HUES48 (cell line): ENCODE measurements at regions not wholly inside any gene's neighbourhood (a gene's known extent, or its start where the extent isn't known, plus 50 kb on each side); places are given as distances from the start of the nearest gene placed in this dataset.
"Not testable (repeated sequence)": the region's sequence is repeated elsewhere in the genome, so short reads cannot be mapped to it uniquely, and the experiment has no call there.

Experiments
- H3K27ac ChIP-seq: one replicate; pipeline ENCODE4 v1.7.0; 2013; ENCODE audit warnings: low read depth, low read length, inconsistent platforms
- H3K27me3 ChIP-seq: 2 replicates; pipeline ENCODE4 v1.6.1; 2013; ENCODE audit warnings: mild to moderate bottlenecking, low read length; ENCODE audit not compliant: control insufficient read depth, insufficient read depth
- H3K36me3 ChIP-seq: 2 replicates; pipeline ENCODE4 v1.6.1; 2013; ENCODE audit warnings: low read length; ENCODE audit not compliant: control insufficient read depth, insufficient read depth
- H3K4me1 ChIP-seq: 2 replicates; pipeline ENCODE4 v1.6.1; 2013; ENCODE audit warnings: mild to moderate bottlenecking, low read length; ENCODE audit not compliant: control insufficient read depth, insufficient read depth
- H3K4me3 ChIP-seq: 2 replicates; pipeline ENCODE4 v1.5.1; 2013; ENCODE audit warnings: mild to moderate bottlenecking, low read depth, low read length
- H3K9ac ChIP-seq: 2 replicates; pipeline ENCODE4 v1.6.1; 2013; ENCODE audit warnings: mild to moderate bottlenecking, low read depth, low read length, moderate library complexity
- H3K9me3 ChIP-seq: 2 replicates; pipeline ENCODE4 v1.6.1; 2013; ENCODE audit warnings: low read length; ENCODE audit not compliant: control insufficient read depth, insufficient read depth

- H3K9ac ChIP-seq, H3K9me3 ChIP-seq, H3K36me3 ChIP-seq, H3K27ac ChIP-seq, H3K27me3 ChIP-seq: not testable (repeated sequence)
- Histone ChIP-seq H3K4me1 (peaks cover 41% of the 10 kb centered on the region), H3K4me3 (peak overlapping the region; percentile 21; the same call in 1 of the 2 replicates)
These were observed 264.0 kb downstream of the SMARCA2 start for GRCh38 chr9:2279138-2279537.

- Histone ChIP-seq H3K27ac (peak overlapping the region; percentile 89), H3K4me1 (peaks cover 43% of the 10 kb centered on the region), H3K4me3 (no peak overlapping the region), H3K27me3 (no peaks in the 10 kb centered on the region), H3K9ac (peak overlapping the region; percentile 49), H3K36me3 (peaks cover 13% of the 10 kb centered on the region; the same call in 1 of the 2 replicates), H3K9me3 (no peaks in the 10 kb centered on the region)
These were observed 266.1 kb downstream of the SMARCA2 start for GRCh38 chr9:2281031-2281802.

DNA sequence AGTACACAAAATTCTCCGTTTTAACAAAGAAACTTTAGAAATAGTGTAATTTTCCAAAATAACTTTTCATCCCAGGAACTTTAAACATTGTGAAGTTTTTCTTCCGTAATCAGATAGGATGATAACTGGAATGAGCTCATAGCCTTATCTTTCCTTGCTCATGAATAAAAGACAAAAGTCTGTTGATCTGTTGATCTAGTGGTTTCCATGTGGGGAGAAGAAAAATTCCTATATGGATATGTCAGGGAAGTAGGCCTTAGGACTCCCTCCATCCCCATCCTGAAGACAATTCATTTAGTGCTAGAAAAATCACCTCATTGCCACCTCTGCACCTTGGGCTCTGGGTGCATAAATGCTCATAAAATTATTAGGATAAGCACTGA, 266.6 kb downstream of the SMARCA2 start:
- Histone ChIP-seq H3K9me3 (no peaks in the 10 kb centered on the region), H3K36me3 (peaks cover 13% of the 10 kb centered on the region; the same call in 1 of the 2 replicates), H3K27me3 (no peaks in the 10 kb centered on the region), H3K9ac (peak overlapping the region; percentile 49), H3K4me1 (peaks cover 46% of the 10 kb centered on the region), H3K27ac (peak overlapping the region; percentile 89), H3K4me3 (no peak overlapping the region)

- Histone ChIP-seq H3K27me3 (no peaks in the 10 kb centered on the region), H3K36me3 (peaks cover 33% of the 10 kb centered on the region; the same call in 1 of the 2 replicates), H3K9ac (no peak overlapping the region), H3K4me1 (peaks cover 46% of the 10 kb centered on the region), H3K4me3 (no peak overlapping the region), H3K27ac (peak overlapping the region; percentile 89), H3K9me3 (no peaks in the 10 kb centered on the region)
These were observed 269.6 kb downstream of the SMARCA2 start for GRCh38 chr9:2284770-2285169.

- Histone ChIP-seq H3K9ac (no peak overlapping the region), H3K27ac (peak overlapping the region; percentile 3), H3K4me3 (no peak overlapping the region), H3K27me3 (no peaks in the 10 kb centered on the region), H3K4me1 (peaks cover 42% of the 10 kb centered on the region), H3K36me3 (peaks cover 33% of the 10 kb centered on the region; the same call in 1 of the 2 replicates), H3K9me3 (no peaks in the 10 kb centered on the region)
These were observed 270.5 kb downstream of the SMARCA2 start for GRCh38 chr9:2285416-2286332.

- Histone ChIP-seq H3K27me3 (no peaks in the 10 kb centered on the region), H3K4me1 (peaks cover 42% of the 10 kb centered on the region), H3K9ac (no peak overlapping the region), H3K27ac (no peak overlapping the region), H3K4me3 (no peak overlapping the region), H3K9me3 (no peaks in the 10 kb centered on the region), H3K36me3 (peaks cover 33% of the 10 kb centered on the region; the same call in 1 of the 2 replicates)
These were observed 271.2 kb downstream of the SMARCA2 start for GRCh38 chr9:2286333-2286705.

- Histone ChIP-seq H3K9me3 (no peaks in the 10 kb centered on the region), H3K9ac (no peak overlapping the region), H3K27me3 (no peaks in the 10 kb centered on the region), H3K4me1 (peaks cover 37% of the 10 kb centered on the region), H3K36me3 (peaks cover 29% of the 10 kb centered on the region; the same call in 1 of the 2 replicates), H3K27ac (no peak overlapping the region), H3K4me3 (no peak overlapping the region)
These were observed 271.8 kb downstream of the SMARCA2 start for GRCh38 chr9:2286825-2287455.

- peaks cover 24% of the 10 kb centered on the region for H3K4me1 ChIP-seq
- H3K4me3 ChIP-seq = no peak overlapping the region
- H3K9ac ChIP-seq = no peak overlapping the region
- H3K27me3 ChIP-seq = no peaks in the 10 kb centered on the region
- peaks cover 24% of the 10 kb centered on the region; the same call in 1 of the 2 replicates for H3K36me3 ChIP-seq
- H3K27ac ChIP-seq = no peak overlapping the region
- no peaks in the 10 kb centered on the region for H3K9me3 ChIP-seq
These were observed 273.2 kb downstream of the SMARCA2 start for GRCh38 chr9:2288309-2288708.

GRCh38 chr9:2289263-2289662, 274.1 kb downstream of the SMARCA2 start:
- H3K27ac ChIP-seq = no peak overlapping the region
- peaks cover 25% of the 10 kb centered on the region for H3K4me1 ChIP-seq
- H3K4me3 ChIP-seq = no peak overlapping the region

DNA sequence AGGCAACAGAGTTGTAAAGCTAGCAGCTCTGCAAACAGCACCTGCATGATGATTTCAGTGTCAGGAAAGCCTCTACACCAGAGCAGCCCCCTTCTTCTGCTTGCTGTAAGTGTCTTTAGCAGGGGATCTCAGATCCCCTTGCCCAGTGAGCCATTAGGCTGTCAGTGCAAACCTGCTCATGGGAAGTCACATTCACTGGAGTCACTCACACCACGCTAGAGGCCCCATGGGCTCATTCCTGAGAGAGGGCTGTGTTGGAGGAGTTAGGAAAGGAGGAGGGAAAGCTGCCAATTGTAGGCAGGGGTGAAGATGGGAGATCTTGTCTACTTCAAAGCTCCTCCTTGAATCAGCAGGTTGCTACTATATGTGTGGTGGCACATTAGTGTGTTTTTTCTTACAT, 275.2 kb downstream of the SMARCA2 start:
- peaks cover 21% of the 10 kb centered on the region for H3K4me1 ChIP-seq
- H3K27me3 ChIP-seq = no peaks in the 10 kb centered on the region
- H3K27ac ChIP-seq = no peak overlapping the region
- no peaks in the 10 kb centered on the region for H3K9me3 ChIP-seq
- H3K4me3 ChIP-seq = no peak overlapping the region
- peaks cover 20% of the 10 kb centered on the region; the same call in 1 of the 2 replicates for H3K36me3 ChIP-seq
- no peak overlapping the region for H3K9ac ChIP-seq

More at GRCh38 chr9:2289263-2289662, 274.1 kb downstream of the SMARCA2 start:
- Histone ChIP-seq H3K36me3 (peaks cover 24% of the 10 kb centered on the region; the same call in 1 of the 2 replicates), H3K27me3 (no peaks in the 10 kb centered on the region), H3K9ac (no peak overlapping the region), H3K9me3 (no peaks in the 10 kb centered on the region)
